ENCODE measurements at regions not wholly inside any gene's neighbourhood (a gene's known extent, or its start where the extent isn't known, plus 50 kb on each side); places are given as distances from the start of the nearest gene placed in this dataset.

DNA sequence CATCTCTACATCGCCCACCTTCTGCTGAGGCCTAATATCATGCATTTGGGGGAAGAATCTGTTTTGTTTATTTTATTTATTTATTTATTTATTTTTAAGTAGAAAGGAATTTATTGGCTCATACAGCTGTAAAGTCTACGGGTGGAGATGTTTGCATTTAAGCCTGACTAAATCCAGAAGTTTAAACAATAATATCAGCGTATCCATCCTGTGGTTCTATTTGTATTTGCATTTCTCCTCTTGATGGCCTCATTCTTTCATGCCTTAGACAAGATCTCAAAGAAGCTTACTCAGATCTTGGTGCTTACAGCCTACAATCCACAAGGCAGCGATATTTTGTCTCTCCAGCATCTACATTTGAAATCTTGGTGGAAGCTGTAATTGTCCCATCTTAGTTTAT is 67.1 kb upstream of the CARD18 start:
- no peak for DNase-seq
- Histone ChIP-seq H3K27me3 (ENCODE audit: low read length) (no peaks in the 10 kb centered on the region), H3K9me3 (ENCODE audit: low read length) (no peaks in the 10 kb centered on the region), H4K20me1 (ENCODE audit: insufficient read depth, low read depth, low read length) (no peaks in the 10 kb centered on the region), H3K27ac (ENCODE audit: low read length) (no peak overlapping the region), H2AFZ (ENCODE audit: low read length) (no peak overlapping the region), H3K9me2 (replicated peaks; ENCODE audit: insufficient read depth, low read length) (0 out of 2 replicates have a peak, but pooled peaks cover 4% of the 10 kb centered on the region), H3K4me3 (ENCODE audit: low read length) (no peak overlapping the region), H3K4me1 (ENCODE audit: low read length) (no peaks in the 10 kb centered on the region), H3K4me2 (ENCODE audit: low read depth, low read length, poor library complexity, severe bottlenecking) (no peak overlapping the region), H3K36me3 (ENCODE audit: insufficient read depth, low read length) (no peaks in the 10 kb centered on the region), H3K79me2 (ENCODE audit: low read length) (no peaks in the 10 kb centered on the region), H3K9ac (ENCODE audit: low read length) (no peak overlapping the region)

DNA sequence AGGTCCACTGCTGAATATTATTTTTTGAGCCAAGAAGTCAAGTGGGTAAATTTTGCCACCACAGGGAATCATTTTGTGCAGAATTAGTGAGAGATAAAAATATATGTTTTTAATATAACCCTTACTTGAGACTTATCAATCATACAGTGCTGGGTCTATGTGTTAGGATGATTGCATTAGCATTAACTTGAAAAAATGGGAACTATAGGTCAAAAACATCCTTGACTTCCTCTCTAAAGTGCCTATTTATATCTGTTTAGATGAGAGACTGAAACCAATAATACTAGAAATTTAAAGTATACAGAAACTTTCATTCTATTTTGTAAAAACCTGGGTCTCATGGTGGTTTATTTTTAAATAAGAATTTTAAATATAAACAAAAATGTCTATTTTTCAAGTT is 65.1 kb upstream of the CARD18 start:
- H3K4me1 ChIP-seq (ENCODE audit: low read length) = no peaks in the 10 kb centered on the region
- no peaks in the 10 kb centered on the region for H3K9me3 ChIP-seq (ENCODE audit: low read length)
- no peak overlapping the region for H3K4me3 ChIP-seq (ENCODE audit: low read length)
- H3K9me2 ChIP-seq (replicated peaks; ENCODE audit: insufficient read depth, low read length) = 0 out of 2 replicates have a peak, but pooled peaks cover 6% of the 10 kb centered on the region
- H3K36me3 ChIP-seq (ENCODE audit: insufficient read depth, low read length) = no peaks in the 10 kb centered on the region
- H3K4me2 ChIP-seq (ENCODE audit: low read depth, low read length, poor library complexity, severe bottlenecking) = no peak overlapping the region
- DNase-seq = no peak
- no peaks in the 10 kb centered on the region for H3K27me3 ChIP-seq (ENCODE audit: low read length)
- no peaks in the 10 kb centered on the region for H4K20me1 ChIP-seq (ENCODE audit: insufficient read depth, low read depth, low read length)
- no peak overlapping the region for H3K9ac ChIP-seq (ENCODE audit: low read length)
- no peaks in the 10 kb centered on the region for H3K79me2 ChIP-seq (ENCODE audit: low read length)
- no peak overlapping the region for H2AFZ ChIP-seq (ENCODE audit: low read length)
- no peak overlapping the region for H3K27ac ChIP-seq (ENCODE audit: low read length)

DNA sequence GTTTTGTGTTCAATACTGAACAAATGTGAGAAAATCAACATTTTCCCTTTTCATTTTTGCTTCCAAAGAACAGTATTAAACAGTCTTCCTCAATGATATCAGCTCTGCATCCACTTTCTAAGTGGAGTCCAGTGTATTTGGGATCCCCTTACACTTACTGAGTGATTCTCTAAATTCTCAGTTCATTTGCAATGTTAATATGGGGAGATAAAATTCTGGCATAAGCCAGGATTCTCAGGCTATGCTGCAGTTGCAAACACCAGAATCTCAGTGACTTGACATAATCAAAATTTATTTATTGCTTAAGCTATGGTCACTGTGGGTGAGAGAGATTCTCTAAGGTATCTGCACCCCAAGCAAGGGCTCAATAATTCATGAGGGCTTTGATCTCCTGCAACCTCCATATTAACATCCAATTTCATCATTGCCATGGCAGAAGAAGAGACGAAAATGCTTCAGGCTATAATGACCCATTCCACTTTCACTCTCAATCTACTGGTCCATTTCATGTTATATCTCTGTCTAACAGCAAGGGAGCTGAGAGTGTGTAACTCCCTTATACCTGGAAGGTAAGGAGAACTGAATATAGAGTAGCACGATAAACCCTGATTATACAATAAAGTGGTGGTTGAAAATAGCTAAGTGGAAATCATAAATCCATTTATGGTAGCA is 64.1 kb upstream of the CARD18 start:
- H3K4me1 ChIP-seq (ENCODE audit: low read length) = no peaks in the 10 kb centered on the region
- H4K20me1 ChIP-seq (ENCODE audit: insufficient read depth, low read depth, low read length) = no peaks in the 10 kb centered on the region
- H3K9me3 ChIP-seq (ENCODE audit: low read length) = no peaks in the 10 kb centered on the region
- H2AFZ ChIP-seq (ENCODE audit: low read length) = no peak overlapping the region
- no peak overlapping the region for H3K4me2 ChIP-seq (ENCODE audit: low read depth, low read length, poor library complexity, severe bottlenecking)
- no peak overlapping the region for H3K27ac ChIP-seq (ENCODE audit: low read length)
- no peaks in the 10 kb centered on the region for H3K79me2 ChIP-seq (ENCODE audit: low read length)
- 0 out of 2 replicates have a peak, but pooled peaks cover 6% of the 10 kb centered on the region for H3K9me2 ChIP-seq (replicated peaks; ENCODE audit: insufficient read depth, low read length)
- no peak overlapping the region for H3K9ac ChIP-seq (ENCODE audit: low read length)
- H3K27me3 ChIP-seq (ENCODE audit: low read length) = no peaks in the 10 kb centered on the region
- H3K4me3 ChIP-seq (ENCODE audit: low read length) = no peak overlapping the region
- DNase-seq = no peak
- H3K36me3 ChIP-seq (ENCODE audit: insufficient read depth, low read length) = no peaks in the 10 kb centered on the region

DNA sequence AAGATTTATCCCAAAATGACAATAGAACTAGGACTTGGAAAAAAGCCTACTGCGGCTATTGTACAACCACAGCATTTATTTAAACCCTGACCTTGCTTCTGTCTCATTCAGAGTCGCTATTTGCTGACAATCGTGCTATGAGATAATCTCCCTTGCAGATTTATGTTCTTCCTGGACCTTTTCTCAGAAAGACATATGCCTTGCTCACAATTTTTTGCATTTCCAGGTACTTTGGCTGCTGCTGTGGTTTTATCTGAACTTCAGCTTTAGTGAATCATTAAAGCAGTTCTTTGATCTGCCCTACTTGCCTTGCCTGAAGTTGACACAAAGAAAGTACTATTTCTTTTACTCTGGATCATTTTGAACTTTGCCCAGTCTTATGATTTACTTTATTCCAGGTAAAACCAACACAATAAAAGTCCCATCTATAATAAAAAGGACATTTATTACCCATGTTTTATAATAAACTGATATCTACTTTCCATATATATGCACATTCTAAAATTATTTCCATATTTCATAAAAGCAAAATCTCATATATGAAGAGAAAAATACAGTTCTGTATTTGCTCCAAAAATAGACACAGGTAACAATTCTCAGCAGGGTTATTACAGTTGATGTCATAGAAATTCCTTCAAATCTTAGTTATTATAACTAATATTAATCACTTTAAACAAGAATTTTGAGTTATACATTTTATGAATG is 63.4 kb upstream of the CARD18 start:
- H3K9me2 ChIP-seq (replicated peaks; ENCODE audit: insufficient read depth, low read length) = 0 out of 2 replicates have a peak, but pooled peaks cover 6% of the 10 kb centered on the region
- H3K79me2 ChIP-seq (ENCODE audit: low read length) = no peaks in the 10 kb centered on the region
- no peak overlapping the region for H2AFZ ChIP-seq (ENCODE audit: low read length)
- no peaks in the 10 kb centered on the region for H4K20me1 ChIP-seq (ENCODE audit: insufficient read depth, low read depth, low read length)
- no peak overlapping the region for H3K4me3 ChIP-seq (ENCODE audit: low read length)
- H3K36me3 ChIP-seq (ENCODE audit: insufficient read depth, low read length) = no peaks in the 10 kb centered on the region
- no peak overlapping the region for H3K27ac ChIP-seq (ENCODE audit: low read length)
- H3K27me3 ChIP-seq (ENCODE audit: low read length) = no peaks in the 10 kb centered on the region
- no peak overlapping the region for H3K4me2 ChIP-seq (ENCODE audit: low read depth, low read length, poor library complexity, severe bottlenecking)
- no peak for DNase-seq
- H3K4me1 ChIP-seq (ENCODE audit: low read length) = no peaks in the 10 kb centered on the region
- H3K9me3 ChIP-seq (ENCODE audit: low read length) = no peaks in the 10 kb centered on the region
- no peak overlapping the region for H3K9ac ChIP-seq (ENCODE audit: low read length)

DNA sequence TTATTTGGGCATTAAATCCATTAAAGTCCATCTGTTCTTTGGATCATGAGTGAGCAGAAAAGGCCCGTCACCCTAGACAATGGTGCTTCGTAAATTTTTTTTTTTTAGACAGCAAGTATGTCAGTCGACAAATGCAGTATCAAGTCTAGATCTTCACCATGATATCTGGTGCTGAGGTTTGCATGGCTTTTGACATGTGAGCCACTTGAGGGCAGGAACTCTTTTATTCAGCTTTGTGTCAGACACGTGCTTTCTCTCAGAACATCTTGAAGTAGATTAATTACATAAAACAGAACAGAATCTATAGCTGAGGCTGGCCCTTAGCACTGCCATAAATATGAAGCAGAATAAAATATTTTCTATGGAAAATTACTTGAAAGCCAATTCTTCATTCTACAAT is 62.9 kb upstream of the CARD18 start:
- Histone ChIP-seq H3K9ac (ENCODE audit: low read length) (no peak overlapping the region), H2AFZ (ENCODE audit: low read length) (no peak overlapping the region), H3K36me3 (ENCODE audit: insufficient read depth, low read length) (no peaks in the 10 kb centered on the region), H3K4me3 (ENCODE audit: low read length) (no peak overlapping the region), H3K9me3 (ENCODE audit: low read length) (no peaks in the 10 kb centered on the region), H3K79me2 (ENCODE audit: low read length) (no peaks in the 10 kb centered on the region), H3K27me3 (ENCODE audit: low read length) (no peaks in the 10 kb centered on the region), H3K4me2 (ENCODE audit: low read depth, low read length, poor library complexity, severe bottlenecking) (no peak overlapping the region), H3K27ac (ENCODE audit: low read length) (no peak overlapping the region), H3K9me2 (replicated peaks; ENCODE audit: insufficient read depth, low read length) (0 out of 2 replicates have a peak, but pooled peaks cover 6% of the 10 kb centered on the region), H3K4me1 (ENCODE audit: low read length) (no peaks in the 10 kb centered on the region), H4K20me1 (ENCODE audit: insufficient read depth, low read depth, low read length) (no peaks in the 10 kb centered on the region)
- no peak for DNase-seq

DNA sequence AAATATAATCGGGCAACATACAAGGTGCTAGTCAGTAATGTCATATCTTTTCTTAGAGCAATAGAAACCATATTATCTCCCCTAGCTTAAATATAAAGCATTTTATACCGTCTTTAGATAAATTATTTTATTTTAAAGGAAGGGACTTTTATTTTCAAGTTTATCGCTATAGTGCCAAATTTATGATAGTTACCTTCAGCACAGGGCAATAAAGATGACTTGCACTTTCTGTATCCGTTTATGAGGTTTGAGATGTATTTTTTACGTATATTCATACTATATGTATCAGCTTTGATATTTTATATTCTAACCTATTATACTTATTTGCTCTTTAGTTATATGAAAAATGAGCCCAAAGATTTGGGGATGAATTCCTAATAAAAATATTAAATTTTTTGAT is 61.6 kb upstream of the CARD18 start:
- no peaks in the 10 kb centered on the region for H3K27me3 ChIP-seq (ENCODE audit: low read length)
- no peaks in the 10 kb centered on the region for H3K79me2 ChIP-seq (ENCODE audit: low read length)
- no peak overlapping the region for H3K27ac ChIP-seq (ENCODE audit: low read length)
- H3K9me2 ChIP-seq (replicated peaks; ENCODE audit: insufficient read depth, low read length) = 0 out of 2 replicates have a peak, but pooled peaks cover 6% of the 10 kb centered on the region
- H2AFZ ChIP-seq (ENCODE audit: low read length) = no peak overlapping the region
- no peaks in the 10 kb centered on the region for H4K20me1 ChIP-seq (ENCODE audit: insufficient read depth, low read depth, low read length)
- no peaks in the 10 kb centered on the region for H3K9me3 ChIP-seq (ENCODE audit: low read length)
- H3K9ac ChIP-seq (ENCODE audit: low read length) = no peak overlapping the region
- no peaks in the 10 kb centered on the region for H3K36me3 ChIP-seq (ENCODE audit: insufficient read depth, low read length)
- DNase-seq = no peak
- no peaks in the 10 kb centered on the region for H3K4me1 ChIP-seq (ENCODE audit: low read length)
- H3K4me2 ChIP-seq (ENCODE audit: low read depth, low read length, poor library complexity, severe bottlenecking) = no peak overlapping the region
- H3K4me3 ChIP-seq (ENCODE audit: low read length) = no peak overlapping the region

DNA sequence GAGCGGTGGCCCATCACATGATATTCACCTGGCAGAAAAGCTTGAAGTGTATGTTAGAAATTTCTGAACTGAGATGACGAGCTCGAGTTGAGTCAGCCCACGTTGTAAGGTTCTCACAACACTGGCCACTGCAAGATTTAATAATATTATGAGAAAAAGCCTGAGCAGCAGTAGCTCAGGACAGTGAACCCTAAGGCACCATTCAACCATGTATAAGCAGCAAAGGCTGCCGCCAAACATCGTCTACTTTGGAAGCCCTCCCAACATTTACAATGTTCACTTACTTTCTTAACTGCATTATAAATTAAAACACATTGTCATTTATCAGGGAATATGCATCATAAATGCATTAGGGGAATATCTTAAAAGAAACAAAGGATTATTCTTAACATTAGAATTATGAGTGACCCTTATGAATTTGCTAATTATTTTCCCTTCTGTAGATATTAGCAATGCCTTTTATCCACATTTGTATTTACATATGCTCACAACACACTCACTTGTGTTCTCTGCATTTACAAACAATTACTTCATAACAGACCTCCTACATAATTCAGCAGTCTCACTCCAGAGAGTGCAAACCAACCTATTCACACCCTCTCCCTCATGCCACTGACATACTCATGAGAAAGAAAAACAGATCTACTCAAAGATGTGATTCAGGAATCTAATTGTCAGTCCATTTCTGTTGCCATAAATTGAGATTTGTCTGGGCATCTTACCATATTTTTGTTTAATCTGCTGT is 57.7 kb upstream of the CARD18 start:
- Histone ChIP-seq H3K36me3 (ENCODE audit: insufficient read depth, low read length) (no peaks in the 10 kb centered on the region), H3K27ac (ENCODE audit: low read length) (no peak overlapping the region), H3K4me2 (ENCODE audit: low read depth, low read length, poor library complexity, severe bottlenecking) (no peak overlapping the region), H3K9me2 (replicated peaks; ENCODE audit: insufficient read depth, low read length) (0 out of 2 replicates have a peak, but pooled peaks cover 6% of the 10 kb centered on the region), H4K20me1 (ENCODE audit: insufficient read depth, low read depth, low read length) (no peaks in the 10 kb centered on the region), H3K79me2 (ENCODE audit: low read length) (no peaks in the 10 kb centered on the region), H3K9me3 (ENCODE audit: low read length) (no peaks in the 10 kb centered on the region), H3K9ac (ENCODE audit: low read length) (no peak overlapping the region), H2AFZ (ENCODE audit: low read length) (no peak overlapping the region), H3K4me1 (ENCODE audit: low read length) (no peaks in the 10 kb centered on the region), H3K4me3 (ENCODE audit: low read length) (no peak overlapping the region), H3K27me3 (ENCODE audit: low read length) (no peaks in the 10 kb centered on the region)
- no peak for DNase-seq

DNA sequence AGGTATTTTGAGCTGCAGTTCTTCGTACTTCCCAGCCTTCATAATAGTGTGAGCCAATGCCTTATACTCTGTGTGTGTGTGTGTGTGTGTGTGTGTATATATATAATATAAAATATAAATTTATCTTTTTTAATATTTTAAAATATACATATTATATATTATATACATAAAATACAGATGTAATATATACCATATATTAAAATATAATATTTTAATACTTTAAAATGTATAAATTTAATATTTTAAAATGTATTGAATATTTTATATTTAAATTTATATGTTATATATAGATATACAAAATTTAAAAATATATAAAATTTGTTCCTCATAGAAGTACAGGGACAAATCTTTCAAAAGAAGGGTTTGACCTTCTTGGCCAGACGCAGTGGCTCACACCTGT is 53.7 kb upstream of the CARD18 start:
- Histone ChIP-seq H2AFZ (ENCODE audit: low read length) (no peak overlapping the region), H3K79me2 (ENCODE audit: low read length) (no peaks in the 10 kb centered on the region), H4K20me1 (ENCODE audit: insufficient read depth, low read depth, low read length) (no peaks in the 10 kb centered on the region), H3K9ac (ENCODE audit: low read length) (no peak overlapping the region), H3K27me3 (ENCODE audit: low read length) (no peaks in the 10 kb centered on the region), H3K36me3 (ENCODE audit: insufficient read depth, low read length) (no peaks in the 10 kb centered on the region), H3K9me2 (replicated peaks; ENCODE audit: insufficient read depth, low read length) (no peaks in the 10 kb centered on the region), H3K4me2 (ENCODE audit: low read depth, low read length, poor library complexity, severe bottlenecking) (no peak overlapping the region), H3K4me3 (ENCODE audit: low read length) (no peak overlapping the region), H3K9me3 (ENCODE audit: low read length) (no peaks in the 10 kb centered on the region), H3K4me1 (ENCODE audit: low read length) (no peaks in the 10 kb centered on the region), H3K27ac (ENCODE audit: low read length) (no peak overlapping the region)
- DNase-seq = no peak

Data from Karpas-422 (cell line).